ENCODE measurements at regions not wholly inside any gene's neighbourhood (a gene's known extent, or its start where the extent isn't known, plus 50 kb on each side); places are given as distances from the start of the nearest gene placed in this dataset.

GRCh38 chr13:76286178-76286577, 600.0 kb downstream of the KCTD12 start (continued):
- TF ChIP-seq GATA2 (CRISPR knock-in tag; IDR thresholded peaks at IDR 0.05), result no peak

- POLR2A ChIA-PET, result no interaction called here
- H3K27ac ChIP-seq (ENCODE audit: low read depth in 2 of 2, low read length in 1 of 2), result no peak overlapping the region
- no peaks in the 10 kb centered on the region for H3K9me2 ChIP-seq
Measured at GRCh38 chr13:76285463-76285862, 600.7 kb downstream of the KCTD12 start.

More at GRCh38 chr13:76285463-76285862, 600.7 kb downstream of the KCTD12 start:
- Histone ChIP-seq H3K9me3 (no peaks in the 10 kb centered on the region), H4K20me1 (ENCODE audit: insufficient read depth) (no peaks in the 10 kb centered on the region), H3K4me3 (ENCODE audit: low read depth in 2 of 2, low read length in 1 of 2) (no peak overlapping the region), H3F3A (replicated peaks; ENCODE audit: insufficient read depth) (no peaks in the 10 kb centered on the region), H2AFZ (ENCODE audit: low read depth) (no peak overlapping the region), H3K36me3 (replicated peaks in 1 of 2; ENCODE audit: control insufficient read depth in 1 of 2, insufficient read depth in 2 of 2, low read length in 1 of 2) (no peaks in the 10 kb centered on the region), H3K4me1 (ENCODE audit: control insufficient read depth in 1 of 2, insufficient read depth in 2 of 2, low read depth in 1 of 2, low read length in 1 of 2) (no peaks in the 10 kb centered on the region), H3K4me2 (no peak overlapping the region), H3K9ac (no peak overlapping the region), H3K27me3 (ENCODE audit: insufficient read depth) (no peaks in the 10 kb centered on the region; the same call in 1 of the 2 replicates), H3K79me2 (ENCODE audit: insufficient read depth) (no peaks in the 10 kb centered on the region)
- no peak for TF ChIP-seq RXRA (IDR thresholded peaks at IDR 0.05; ENCODE audit: borderline replicate concordance, low read depth)
- no peak for TF ChIP-seq EP300 (IDR thresholded peaks at IDR 0.05; ENCODE audit: borderline replicate concordance in 1 of 2, low read depth in 1 of 2, low read length in 1 of 2)
- no peak for TF ChIP-seq IRF3 (IDR thresholded peaks at IDR 0.05; ENCODE audit: low read depth, low read length)
- TF ChIP-seq YY1 (IDR thresholded peaks at IDR 0.05; ENCODE audit: low read depth), result no peak
- no peak for TF ChIP-seq MAX (IDR thresholded peaks at IDR 0.05; ENCODE audit: low read depth)
- no peak for TF ChIP-seq SIN3A (IDR thresholded peaks at IDR 0.05; ENCODE audit: borderline replicate concordance, low read depth, low read length)
- TF ChIP-seq NRF1 (IDR thresholded peaks at IDR 0.05; ENCODE audit: low read depth, low read length), result no peak
- TF ChIP-seq SMC3 (IDR thresholded peaks at IDR 0.05; ENCODE audit: low read depth, low read length), result no peak
- no peak for TF ChIP-seq NFIC (IDR thresholded peaks at IDR 0.05; ENCODE audit: borderline replicate concordance)
- TF ChIP-seq CHD2 (IDR thresholded peaks at IDR 0.05; ENCODE audit: low read length, partially characterized antibody), result no peak
- TF ChIP-seq TEAD4 (IDR thresholded peaks at IDR 0.05; ENCODE audit: borderline replicate concordance, insufficient read depth), result no peak
- no peak for TF ChIP-seq ZBTB33 (IDR thresholded peaks at IDR 0.05; ENCODE audit: borderline replicate concordance, low read depth)
- TF ChIP-seq RCOR1 (IDR thresholded peaks at IDR 0.05; ENCODE audit: low read length), result no peak
- TF ChIP-seq JUND (IDR thresholded peaks at IDR 0.05), result no peak
- TF ChIP-seq USF1 (IDR thresholded peaks at IDR 0.05; ENCODE audit: borderline replicate concordance, low read depth), result no peak
- TF ChIP-seq RFX5 (IDR thresholded peaks at IDR 0.05; ENCODE audit: low read length), result no peak
- TF ChIP-seq USF2 (IDR thresholded peaks at IDR 0.05; ENCODE audit: borderline replicate concordance, low read depth, low read length), result no peak
- no peak for TF ChIP-seq TCF12 (IDR thresholded peaks at IDR 0.05)
- no peak for TF ChIP-seq CTCF (IDR thresholded peaks at IDR 0.05)
- no peak for TF ChIP-seq TAF1 (IDR thresholded peaks at IDR 0.05; ENCODE audit: borderline replicate concordance, low read depth, low read length)
- CTCF ChIA-PET, result no interaction called here
- DNase-seq, result no peak
- 26% methylated on average over 6 of the region's 6 CpGs for WGBS (ENCODE audit: low lambda C conversion rate)
